Immature natural killer cell (primary cell): ENCODE measurements at regions not wholly inside any gene's neighbourhood (a gene's known extent, or its start where the extent isn't known, plus 50 kb on each side); places are given as distances from the start of the nearest gene placed in this dataset.

Source experiments
- DNase-seq, 3 donors: peaks; one replicate each; pipeline ENCODE4 v3.0.0; 2022; ENCODE audit warnings: mixed read lengths in 1 of 3
- H3K27ac Mint-ChIP-seq, 6 donors: one replicate each; pipeline ENCODE4 v1.8.0; 2020; ENCODE audit warnings: mixed read lengths in 6 of 6, mild to moderate bottlenecking in 5 of 6, inconsistent platforms in 4 of 6, moderate library complexity in 3 of 6
- H3K27me3 Mint-ChIP-seq, 3 donors: one replicate each; pipeline ENCODE4 v1.8.0; 2020 to 2021; ENCODE audit warnings: low read depth in 3 of 3, mild to moderate bottlenecking in 3 of 3, mixed read lengths in 3 of 3, moderate library complexity in 3 of 3, inconsistent platforms in 1 of 3
- H3K36me3 Mint-ChIP-seq, 3 donors: one replicate each; pipeline ENCODE4 v1.8.0; 2020; ENCODE audit warnings: mixed read lengths in 3 of 3, inconsistent platforms in 2 of 3, mild to moderate bottlenecking in 2 of 3
- H3K4me1 Mint-ChIP-seq, 2 donors: one replicate each; pipeline ENCODE4 v1.8.0; 2020; ENCODE audit warnings: inconsistent platforms in 2 of 2, mild to moderate bottlenecking in 2 of 2, mixed read lengths in 2 of 2, moderate library complexity in 1 of 2
- H3K4me3 Mint-ChIP-seq, 5 donors: one replicate each; pipeline ENCODE4 v1.8.0; 2020; ENCODE audit warnings: mild to moderate bottlenecking in 5 of 5, mixed read lengths in 5 of 5, inconsistent platforms in 3 of 5, moderate library complexity in 3 of 5
- H3K9me3 Mint-ChIP-seq, 6 donors: one replicate each; pipeline ENCODE4 v1.8.0; 2020; ENCODE audit warnings: mild to moderate bottlenecking in 6 of 6, mixed read lengths in 6 of 6, inconsistent platforms in 4 of 6, moderate library complexity in 3 of 6

- DNase-seq: no peak
- Mint-ChIP-seq H3K27ac (no peak overlapping the region), H3K9me3 (peaks cover 4 to 18% (median 7%) of the 10 kb centered on the region in 6 donors), H3K36me3 (no peaks in the 10 kb centered on the region), H3K4me1 (no peaks in the 10 kb centered on the region), H3K4me3 (no peak overlapping the region), H3K27me3 (peaks cover 2 to 4% (median 2%) of the 10 kb centered on the region in 3 donors)
Measured at GRCh38 chr2:220441404-220441803, 814.0 kb downstream of the SLC4A3 start.

- DNase-seq: no peak
- Mint-ChIP-seq H3K4me1 (no peaks in the 10 kb centered on the region), H3K36me3 (no peaks in the 10 kb centered on the region), H3K4me3 (no peak overlapping the region), H3K27me3 (peaks cover 2 to 4% (median 2%) of the 10 kb centered on the region in 3 donors), H3K27ac (no peak overlapping the region), H3K9me3 (peaks cover 4 to 15% (median 7%) of the 10 kb centered on the region in 6 donors)
Measured at GRCh38 chr2:220442012-220442411, 814.6 kb downstream of the SLC4A3 start.

- Mint-ChIP-seq H3K36me3 (no peaks in the 10 kb centered on the region), H3K4me1 (no peaks in the 10 kb centered on the region), H3K27ac (no peak overlapping the region), H3K9me3 (peaks cover 0 to 11% (median 8%) of the 10 kb centered on the region in 6 donors), H3K4me3 (no peak overlapping the region), H3K27me3 (peaks cover 0 to 4% (median 0%) of the 10 kb centered on the region in 3 donors)
- no peak for DNase-seq
Measured at GRCh38 chr2:220445429-220446105, 818.1 kb downstream of the SLC4A3 start.

GRCh38 chr2:220446106-220446712 is 818.8 kb downstream of the SLC4A3 start:
- no peak overlapping the region for H3K4me3 Mint-ChIP-seq
- H3K9me3 Mint-ChIP-seq: peaks cover 2 to 11% (median 8%) of the 10 kb centered on the region in 6 donors
- H3K27me3 Mint-ChIP-seq: peaks cover 0 to 4% (median 0%) of the 10 kb centered on the region in 3 donors
- H3K36me3 Mint-ChIP-seq: no peaks in the 10 kb centered on the region
- no peaks in the 10 kb centered on the region for H3K4me1 Mint-ChIP-seq
- DNase-seq: no peak
- no peak overlapping the region for H3K27ac Mint-ChIP-seq

GRCh38 chr2:220450846-220451245 is 823.4 kb downstream of the SLC4A3 start:
- Mint-ChIP-seq H3K4me3 (no peak overlapping the region), H3K4me1 (no peaks in the 10 kb centered on the region), H3K36me3 (no peaks in the 10 kb centered on the region), H3K9me3 (peaks cover 0 to 9% (median 4%) of the 10 kb centered on the region in 6 donors), H3K27me3 (peaks cover 0 to 4% (median 0%) of the 10 kb centered on the region in 3 donors), H3K27ac (no peak overlapping the region)
- no peak for DNase-seq

- H3K9me3 Mint-ChIP-seq: peaks cover 0 to 9% (median 4%) of the 10 kb centered on the region in 6 donors
- no peaks in the 10 kb centered on the region for H3K4me1 Mint-ChIP-seq
- peaks cover 0 to 4% (median 0%) of the 10 kb centered on the region in 3 donors for H3K27me3 Mint-ChIP-seq
- no peak for DNase-seq
- H3K36me3 Mint-ChIP-seq: no peaks in the 10 kb centered on the region
- no peak overlapping the region for H3K4me3 Mint-ChIP-seq
- H3K27ac Mint-ChIP-seq: no peak overlapping the region
Measured at GRCh38 chr2:220451438-220451837, 824.0 kb downstream of the SLC4A3 start.

GRCh38 chr2:220452561-220452960 is 825.1 kb downstream of the SLC4A3 start:
- Mint-ChIP-seq H3K4me1 (no peaks in the 10 kb centered on the region), H3K27me3 (peaks cover 0 to 2% (median 0%) of the 10 kb centered on the region in 3 donors), H3K36me3 (no peaks in the 10 kb centered on the region), H3K9me3 (peaks cover 0 to 7% (median 4%) of the 10 kb centered on the region in 6 donors), H3K27ac (no peak overlapping the region), H3K4me3 (no peak overlapping the region)
- DNase-seq: no peak

- Mint-ChIP-seq H3K4me3 (no peak overlapping the region), H3K27me3 (no peaks in the 10 kb centered on the region), H3K9me3 (peaks cover 0 to 7% (median 2%) of the 10 kb centered on the region in 6 donors), H3K27ac (no peak overlapping the region), H3K4me1 (no peaks in the 10 kb centered on the region), H3K36me3 (no peaks in the 10 kb centered on the region)
- DNase-seq: no peak
Measured at GRCh38 chr2:220455351-220455990, 828.0 kb downstream of the SLC4A3 start.

GRCh38 chr2:220458051-220458450 is 830.6 kb downstream of the SLC4A3 start:
- Mint-ChIP-seq H3K27ac (no peak overlapping the region), H3K4me3 (no peak overlapping the region), H3K4me1 (no peaks in the 10 kb centered on the region), H3K27me3 (no peaks in the 10 kb centered on the region), H3K36me3 (no peaks in the 10 kb centered on the region), H3K9me3 (peaks cover 0 to 9% (median 2%) of the 10 kb centered on the region in 6 donors)
- no peak for DNase-seq

- DNase-seq: no peak
- Mint-ChIP-seq H3K9me3 (peaks cover 0 to 9% (median 0%) of the 10 kb centered on the region in 6 donors), H3K27ac (no peak overlapping the region), H3K27me3 (no peaks in the 10 kb centered on the region), H3K4me1 (no peaks in the 10 kb centered on the region), H3K36me3 (no peaks in the 10 kb centered on the region), H3K4me3 (no peak overlapping the region)
Measured at GRCh38 chr2:220460257-220460985, 833.0 kb downstream of the SLC4A3 start.

- Mint-ChIP-seq H3K9me3 (peaks cover 0 to 7% (median 0%) of the 10 kb centered on the region in 6 donors), H3K27ac (no peak overlapping the region), H3K36me3 (no peaks in the 10 kb centered on the region), H3K4me1 (no peaks in the 10 kb centered on the region), H3K27me3 (no peaks in the 10 kb centered on the region), H3K4me3 (no peak overlapping the region)
- no peak for DNase-seq
Measured at GRCh38 chr2:220463876-220464275, 836.4 kb downstream of the SLC4A3 start.

- Mint-ChIP-seq H3K27ac (no peak overlapping the region), H3K4me1 (no peaks in the 10 kb centered on the region), H3K27me3 (no peaks in the 10 kb centered on the region), H3K9me3 (peaks cover 0 to 7% (median 0%) of the 10 kb centered on the region in 6 donors), H3K4me3 (no peak overlapping the region), H3K36me3 (no peaks in the 10 kb centered on the region)
- no peak for DNase-seq
Measured at GRCh38 chr2:220465700-220466099, 838.3 kb downstream of the SLC4A3 start.

GRCh38 chr2:220466251-220466691 is 838.8 kb downstream of the SLC4A3 start:
- Mint-ChIP-seq H3K4me3 (no peak overlapping the region), H3K9me3 (peaks cover 0 to 2% (median 0%) of the 10 kb centered on the region in 6 donors)

GRCh38 chr2:220469201-220469600 is 841.8 kb downstream of the SLC4A3 start:
- no peak overlapping the region for H3K27ac Mint-ChIP-seq
- peaks cover 0 to 3% (median 0%) of the 10 kb centered on the region in 6 donors for H3K9me3 Mint-ChIP-seq
- H3K4me1 Mint-ChIP-seq: no peaks in the 10 kb centered on the region
- no peak for DNase-seq
- H3K36me3 Mint-ChIP-seq: no peaks in the 10 kb centered on the region
- H3K4me3 Mint-ChIP-seq: no peak overlapping the region
- H3K27me3 Mint-ChIP-seq: peaks cover 0 to 3% (median 0%) of the 10 kb centered on the region in 3 donors

More at GRCh38 chr2:220466251-220466691, 838.8 kb downstream of the SLC4A3 start:
- H3K27ac Mint-ChIP-seq: no peak overlapping the region
- H3K4me1 Mint-ChIP-seq: no peaks in the 10 kb centered on the region
- H3K27me3 Mint-ChIP-seq: no peaks in the 10 kb centered on the region
- DNase-seq: no peak
- H3K36me3 Mint-ChIP-seq: no peaks in the 10 kb centered on the region
